ENCODE measurements at regions not wholly inside any gene's neighbourhood (a gene's known extent, or its start where the extent isn't known, plus 50 kb on each side); places are given as distances from the start of the nearest gene placed in this dataset.

DNA sequence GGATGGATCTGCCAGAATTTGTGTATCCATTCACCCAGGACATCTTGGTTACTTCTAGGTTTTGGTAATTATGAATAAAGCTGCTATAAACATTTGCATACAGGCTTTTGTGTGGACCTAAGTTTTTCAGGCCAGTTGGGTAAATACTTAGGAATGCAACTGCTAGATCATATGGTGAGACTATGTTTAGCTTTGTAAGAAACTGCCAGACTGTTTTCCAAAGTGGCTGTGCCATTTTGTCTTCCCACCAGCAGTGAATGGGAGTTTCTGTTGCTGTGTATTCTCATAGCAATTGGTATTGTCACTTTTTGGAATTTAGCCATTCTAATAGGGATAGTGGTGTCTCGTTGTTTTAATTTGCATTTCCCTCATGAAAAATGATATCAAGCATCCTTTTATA is 133.0 kb downstream of the KIF26A start:
- Mint-ChIP-seq H3K27ac (no peak overlapping the region), H3K4me1 (ENCODE audit: low read depth) (peaks cover under 1% of the 10 kb centered on the region), H3K27me3 (peaks cover 29% of the 10 kb centered on the region), H3K36me3 (ENCODE audit: insufficient read depth) (no peaks in the 10 kb centered on the region), H3K9me3 (ENCODE audit: low read depth) (no peaks in the 10 kb centered on the region), H3K4me3 (ENCODE audit: low read depth) (no peak overlapping the region)
- no peak for DNase-seq (ENCODE audit: low spot score, unreplicated experiment)
- TF ChIP-seq CTCF (IDR thresholded peaks at IDR 0.05; ENCODE audit: unreplicated experiment): no peak

DNA sequence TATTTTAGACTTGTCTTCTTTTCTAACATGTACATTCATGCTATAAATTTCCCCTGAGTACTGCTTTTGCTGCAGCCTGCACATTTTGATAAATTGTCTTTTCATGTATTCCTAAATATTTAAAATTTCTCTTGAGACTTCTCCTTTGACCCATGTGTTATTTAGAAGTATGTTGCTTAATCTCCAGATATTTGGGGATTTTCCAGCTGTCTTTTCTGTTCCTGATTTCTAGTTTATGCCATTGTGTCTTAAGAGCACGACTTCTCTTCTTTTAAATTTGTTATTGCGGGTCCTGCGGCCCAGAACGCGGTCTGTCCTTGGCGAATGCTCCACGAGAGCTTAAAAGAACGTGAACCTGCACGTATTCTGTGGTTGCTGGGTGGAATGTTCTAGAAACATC is 136.4 kb downstream of the KIF26A start:
- H3K36me3 Mint-ChIP-seq (ENCODE audit: insufficient read depth): no peaks in the 10 kb centered on the region
- no peak for TF ChIP-seq CTCF (IDR thresholded peaks at IDR 0.05; ENCODE audit: unreplicated experiment)
- H3K9me3 Mint-ChIP-seq (ENCODE audit: low read depth): no peaks in the 10 kb centered on the region
- peaks cover 48% of the 10 kb centered on the region for H3K27me3 Mint-ChIP-seq
- H3K4me1 Mint-ChIP-seq (ENCODE audit: low read depth): no peaks in the 10 kb centered on the region
- DNase-seq (ENCODE audit: low spot score, unreplicated experiment): no peak
- no peak overlapping the region for H3K4me3 Mint-ChIP-seq (ENCODE audit: low read depth)
- no peak overlapping the region for H3K27ac Mint-ChIP-seq

DNA sequence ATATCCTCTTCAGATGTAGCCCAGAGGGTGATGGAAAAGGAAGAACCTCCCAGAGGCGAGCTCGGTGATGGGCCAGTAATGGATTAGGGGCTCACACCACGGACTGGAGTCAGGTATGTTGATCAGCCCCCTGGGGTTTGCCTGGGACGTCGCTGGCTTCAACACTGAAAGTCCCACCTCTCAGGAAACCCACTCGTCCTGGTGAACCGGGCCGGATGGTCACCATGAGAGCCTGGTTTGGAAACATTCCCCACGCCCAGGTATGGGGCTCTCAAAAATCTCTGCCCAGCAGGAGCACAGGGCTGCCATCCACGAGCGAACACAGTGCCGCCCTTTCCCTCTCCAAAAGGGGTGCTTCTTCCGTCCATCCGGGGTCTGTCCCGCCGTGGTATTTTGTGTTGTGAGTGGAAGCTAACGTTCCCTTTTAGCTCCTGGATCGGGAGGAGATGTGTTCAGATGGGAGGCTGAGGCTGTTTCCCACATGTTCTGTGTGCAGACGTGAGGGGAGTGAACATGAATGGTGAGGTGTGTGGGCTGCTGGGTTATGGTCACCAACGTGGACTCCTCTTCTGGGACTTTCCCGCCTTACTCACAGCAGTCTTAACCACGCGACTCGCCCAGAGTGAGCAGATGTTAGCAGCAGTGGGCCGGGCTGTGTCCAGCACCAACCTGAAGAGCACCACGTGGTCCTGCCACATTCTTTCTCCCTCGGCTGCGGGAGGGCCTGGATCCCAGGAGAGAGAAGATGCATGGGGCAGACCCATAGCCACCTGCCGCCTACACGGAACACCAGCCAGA is 139.2 kb downstream of the KIF26A start:
- Mint-ChIP-seq H3K4me1 (ENCODE audit: low read depth) (no peaks in the 10 kb centered on the region), H3K4me3 (ENCODE audit: low read depth) (no peak overlapping the region), H3K27me3 (peaks cover 46% of the 10 kb centered on the region), H3K36me3 (ENCODE audit: insufficient read depth) (no peaks in the 10 kb centered on the region), H3K27ac (no peak overlapping the region), H3K9me3 (ENCODE audit: low read depth) (no peaks in the 10 kb centered on the region)
- TF ChIP-seq CTCF (IDR thresholded peaks at IDR 0.05; ENCODE audit: unreplicated experiment): no peak
- peak; percentile 4 for DNase-seq (ENCODE audit: low spot score, unreplicated experiment)

DNA sequence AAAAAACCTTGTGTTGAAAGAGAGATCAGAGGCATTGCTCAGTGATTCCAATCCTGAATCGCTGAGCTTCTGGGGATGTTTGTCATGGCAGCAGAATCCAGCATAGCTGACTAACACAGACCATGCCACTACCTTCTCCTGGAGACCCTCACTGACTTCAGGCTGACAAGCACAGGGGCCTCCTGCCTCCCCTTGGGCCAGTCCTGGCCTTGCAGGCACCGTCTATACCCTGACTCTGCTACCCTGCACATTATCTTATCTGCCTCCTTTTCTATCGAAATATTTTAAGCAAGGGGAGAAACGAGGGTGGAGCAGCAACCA is 139.8 kb downstream of the KIF26A start:
- peaks cover 46% of the 10 kb centered on the region for H3K27me3 Mint-ChIP-seq
- no peaks in the 10 kb centered on the region for H3K36me3 Mint-ChIP-seq (ENCODE audit: insufficient read depth)
- no peak overlapping the region for H3K27ac Mint-ChIP-seq
- no peak for DNase-seq (ENCODE audit: low spot score, unreplicated experiment)
- no peak for TF ChIP-seq CTCF (IDR thresholded peaks at IDR 0.05; ENCODE audit: unreplicated experiment)
- no peaks in the 10 kb centered on the region for H3K4me1 Mint-ChIP-seq (ENCODE audit: low read depth)
- H3K4me3 Mint-ChIP-seq (ENCODE audit: low read depth): no peak overlapping the region
- H3K9me3 Mint-ChIP-seq (ENCODE audit: low read depth): no peaks in the 10 kb centered on the region

GRCh38 chr14:104280085-104280901 is 141.9 kb downstream of the KIF26A start:
- DNase-seq (ENCODE audit: low spot score, unreplicated experiment): peak; percentile 7
- Mint-ChIP-seq H3K27me3 (peaks cover 42% of the 10 kb centered on the region), H3K36me3 (ENCODE audit: insufficient read depth) (no peaks in the 10 kb centered on the region), H3K4me1 (ENCODE audit: low read depth) (no peaks in the 10 kb centered on the region), H3K9me3 (ENCODE audit: low read depth) (no peaks in the 10 kb centered on the region), H3K4me3 (ENCODE audit: low read depth) (no peak overlapping the region), H3K27ac (no peak overlapping the region)
- no peak for TF ChIP-seq CTCF (IDR thresholded peaks at IDR 0.05; ENCODE audit: unreplicated experiment)
